SK-N-DZ (cell line): ENCODE measurements at regions not wholly inside any gene's neighbourhood (a gene's known extent, or its start where the extent isn't known, plus 50 kb on each side); places are given as distances from the start of the nearest gene placed in this dataset.
"Not testable (repeated sequence)": the region's sequence is repeated elsewhere in the genome, so short reads cannot be mapped to it uniquely, and the experiment has no call there.

Experiments
- DNase-seq: peaks from one replicate; pipeline ENCODE4 v3.0.0-alpha.2; 2015; ENCODE audit warnings: low spot score

DNA sequence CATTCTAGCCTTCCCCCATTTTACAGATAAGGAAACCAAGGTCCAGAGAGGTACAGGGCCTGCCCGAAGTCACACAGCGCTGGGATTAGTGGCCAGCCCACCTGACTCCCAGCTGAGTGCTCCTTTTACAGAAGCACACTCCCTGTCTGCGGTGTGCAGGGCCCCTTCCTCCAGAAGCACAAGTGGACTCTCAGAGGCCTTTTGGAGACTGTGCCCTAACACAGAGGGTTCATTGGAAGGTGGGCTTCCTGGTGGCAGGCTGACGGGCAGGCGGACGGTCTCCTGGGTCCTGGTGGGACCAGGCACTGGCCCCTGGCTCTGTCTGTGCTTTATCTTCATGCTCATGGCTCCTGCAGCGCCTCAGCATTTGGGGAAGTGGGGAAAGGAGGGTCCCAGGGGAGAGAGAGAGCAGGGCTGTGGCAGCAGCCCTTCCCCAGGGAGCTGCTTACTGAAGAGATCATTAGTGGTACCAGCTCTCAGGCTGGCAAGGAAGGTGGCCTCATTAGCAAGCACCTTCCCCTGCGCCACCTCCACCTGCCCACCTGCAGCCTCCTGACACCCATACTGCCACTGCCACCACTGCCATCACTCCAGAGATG is 83.1 kb upstream of the GOLGA6L4 start:
- not testable (repeated sequence) for DNase-seq

DNA sequence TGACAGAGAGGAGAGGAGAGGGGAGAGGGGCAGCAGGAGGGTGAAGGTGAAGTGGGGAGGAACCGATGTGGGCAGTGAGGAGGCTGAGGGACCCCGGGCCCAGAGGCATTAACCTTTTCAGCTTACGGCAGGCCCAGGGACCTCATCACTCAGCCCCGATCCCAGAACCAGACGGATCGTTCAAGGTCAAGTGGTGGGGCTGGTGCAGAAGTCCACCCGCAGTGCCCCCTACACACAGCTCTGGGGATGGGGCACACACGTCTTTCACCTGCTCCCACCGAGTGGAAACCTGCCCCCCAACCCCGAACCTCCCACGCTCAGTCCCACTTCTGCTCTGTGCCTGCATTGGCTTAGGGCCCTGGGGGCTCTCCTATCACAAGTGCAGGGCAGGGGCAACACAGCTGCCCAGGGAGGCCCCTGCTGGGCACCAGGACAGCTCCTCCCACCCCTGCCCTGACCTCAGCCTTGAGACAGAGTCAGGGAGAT is 81.9 kb upstream of the GOLGA6L4 start:
- not testable (repeated sequence) for DNase-seq

DNA sequence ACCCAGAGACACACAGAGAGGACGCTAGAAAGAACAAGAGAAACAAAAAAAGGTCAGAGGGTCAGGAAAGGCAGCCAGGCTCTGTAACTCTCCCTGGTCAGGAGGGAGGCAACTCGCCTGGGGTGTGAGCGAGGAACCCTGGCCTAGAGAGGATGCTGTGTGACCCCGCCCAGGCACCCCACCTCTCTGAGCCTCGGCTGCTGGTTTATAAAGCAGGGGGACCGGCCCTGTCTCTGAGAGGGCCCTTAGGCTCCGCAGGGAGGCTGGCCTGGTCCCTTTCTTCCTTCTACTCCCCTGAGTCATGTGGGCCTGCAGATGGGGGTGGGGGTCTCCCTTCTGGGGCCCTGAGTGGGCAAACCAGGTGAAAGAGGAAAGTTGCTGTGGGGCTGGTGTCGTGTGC is 81.3 kb upstream of the GOLGA6L4 start:
- not testable (repeated sequence) for DNase-seq

- DNase-seq, result not testable (repeated sequence)
Measured at GRCh38 chr15:84154787-84155186, 80.8 kb upstream of the GOLGA6L4 start.

DNA sequence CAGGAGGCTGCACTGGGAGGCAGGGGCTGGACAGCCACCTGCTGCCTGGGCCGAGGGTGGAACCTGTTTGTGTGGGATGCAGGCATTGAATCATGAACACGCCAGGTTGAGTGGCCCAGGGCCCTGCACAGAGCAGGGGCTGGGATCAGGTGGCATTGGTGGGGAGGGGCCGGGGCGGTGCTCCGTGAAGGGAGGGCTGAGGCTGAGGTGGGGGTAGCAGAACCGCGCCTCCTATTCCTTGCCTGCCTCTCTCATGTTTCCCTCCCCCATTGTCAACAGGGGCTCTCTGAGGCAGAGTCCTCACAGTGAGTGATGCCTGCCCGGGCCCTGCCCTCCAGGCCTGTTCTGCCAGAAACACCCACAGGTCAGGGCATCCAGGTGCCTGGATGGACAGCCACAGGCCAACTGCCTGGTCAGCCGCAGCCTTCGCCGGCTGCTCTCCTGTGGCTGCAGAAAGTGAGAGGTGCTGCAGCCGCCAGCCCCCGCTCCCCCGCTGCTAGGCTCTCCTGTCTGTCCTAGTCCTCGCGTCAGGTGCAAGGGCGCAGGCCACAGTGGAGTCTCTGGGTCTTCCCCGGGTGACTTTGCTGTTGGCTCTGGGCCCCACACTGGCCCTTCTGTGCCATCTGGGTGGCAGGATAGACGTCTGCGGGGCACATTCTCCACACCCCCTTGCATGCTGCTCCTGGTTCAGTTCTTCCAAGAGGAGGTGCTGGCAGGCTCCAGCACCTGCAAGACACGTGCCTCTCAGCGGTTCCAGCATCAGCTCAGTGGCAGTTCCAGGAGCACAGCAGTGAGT is 79.6 kb upstream of the GOLGA6L4 start:
- DNase-seq, result not testable (repeated sequence)

DNA sequence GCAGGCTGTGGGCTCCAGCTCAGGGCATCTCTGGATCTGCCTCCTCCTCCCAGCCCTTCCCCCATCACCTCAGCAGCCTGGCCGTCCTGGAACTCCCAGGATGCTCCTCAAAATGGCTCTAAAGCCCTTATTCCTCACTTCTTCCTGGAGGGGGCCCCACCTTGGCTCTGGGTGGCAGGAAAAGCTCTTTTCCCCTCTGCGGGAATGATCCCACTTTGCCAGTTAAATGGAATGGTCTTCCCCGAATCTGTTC is 79.1 kb upstream of the GOLGA6L4 start:
- not testable (repeated sequence) for DNase-seq

GRCh38 chr15:84157056-84157632 is 78.4 kb upstream of the GOLGA6L4 start:
- not testable (repeated sequence) for DNase-seq

GRCh38 chr15:84157857-84158256 is 77.7 kb upstream of the GOLGA6L4 start:
- not testable (repeated sequence) for DNase-seq

DNA sequence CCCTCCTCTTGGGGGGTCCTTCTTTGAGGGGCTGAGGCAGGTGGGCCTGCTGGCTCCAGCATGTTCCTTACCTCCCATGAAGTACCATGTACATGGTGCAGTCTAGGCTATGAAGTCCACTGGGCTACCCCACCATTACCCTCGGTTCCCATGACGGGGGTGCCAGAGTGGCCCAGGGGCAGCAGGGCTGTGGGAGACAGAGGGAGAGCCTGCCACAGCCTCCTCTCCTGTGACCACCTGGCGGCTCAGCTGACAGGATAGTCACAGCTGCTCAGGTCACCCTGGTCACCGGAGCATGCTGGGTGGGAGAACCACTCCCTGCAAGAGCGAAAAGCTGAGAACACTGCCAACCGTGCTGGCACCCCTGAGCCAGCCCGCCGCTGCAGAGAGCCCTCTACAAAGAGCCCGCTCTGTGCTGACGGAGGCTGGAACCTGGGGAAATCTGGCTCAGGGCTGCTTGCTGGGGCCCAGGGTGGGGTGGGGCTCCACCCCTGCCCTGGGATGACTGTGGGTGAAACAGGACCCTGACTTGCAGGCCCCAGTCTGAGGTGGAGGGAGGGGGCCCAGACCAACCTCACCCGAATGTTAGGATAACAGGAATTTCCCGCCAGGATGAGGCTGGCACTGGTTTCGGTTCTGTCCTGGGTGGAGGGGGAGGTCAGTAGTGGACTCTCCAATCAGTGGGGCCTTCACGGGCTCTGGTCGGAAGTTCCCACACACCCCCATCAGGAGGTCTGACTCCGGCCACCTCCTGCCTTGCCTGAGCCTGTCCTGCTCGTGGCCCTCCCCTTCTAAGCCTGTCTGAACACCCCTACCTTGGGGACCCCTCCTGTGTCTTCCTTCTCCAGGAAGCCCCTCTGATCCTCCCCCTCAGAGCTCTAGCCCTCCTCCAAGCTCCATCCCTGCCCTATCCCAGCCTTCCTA is 76.0 kb upstream of the GOLGA6L4 start:
- not testable (repeated sequence) for DNase-seq

- peak; percentile 78 for DNase-seq
Measured at GRCh38 chr15:84164423-84165292, 70.9 kb upstream of the GOLGA6L4 start.

- DNase-seq, result not testable (repeated sequence)
Measured at GRCh38 chr15:84170029-84170428, 65.5 kb upstream of the GOLGA6L4 start.

DNA sequence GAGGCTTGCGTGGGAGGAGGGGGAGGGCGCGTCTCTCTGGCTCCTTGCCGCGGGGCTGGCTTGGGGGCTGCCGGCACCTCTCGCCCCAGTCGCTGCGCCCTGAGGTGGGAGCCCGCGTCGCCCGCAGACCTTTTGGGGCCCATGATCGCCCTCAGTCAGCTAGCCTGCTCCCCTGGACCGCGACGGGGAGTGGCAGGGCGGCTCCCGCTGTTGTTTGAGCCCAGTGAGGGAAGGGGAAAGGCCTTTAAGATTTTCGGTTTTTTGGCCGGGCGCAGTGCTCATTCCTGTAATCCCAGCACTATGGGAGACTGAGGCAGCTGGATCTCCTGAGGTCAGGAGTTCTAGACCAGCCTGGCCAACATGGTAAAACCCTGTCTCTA is 62.4 kb upstream of the GOLGA6L4 start:
- DNase-seq, result not testable (repeated sequence)
